Osteocyte (in vitro differentiated cells): ENCODE measurements at regions not wholly inside any gene's neighbourhood (a gene's known extent, or its start where the extent isn't known, plus 50 kb on each side); places are given as distances from the start of the nearest gene placed in this dataset.

Experiments
- DNase-seq: peaks from one replicate; pipeline ENCODE4 v3.0.0; 2021; ENCODE audit warnings: mixed read lengths; ENCODE audit not compliant: unreplicated experiment; ENCODE audit errors: extremely low spot score
- H3K27ac Mint-ChIP-seq: one replicate; pipeline ENCODE4 v1.8.0; 2021; ENCODE audit warnings: mild to moderate bottlenecking, mixed read lengths; ENCODE audit not compliant: unreplicated experiment
- H3K27me3 Mint-ChIP-seq: one replicate; pipeline ENCODE4 v1.8.0; 2021; ENCODE audit warnings: mixed read lengths; ENCODE audit not compliant: unreplicated experiment
- H3K36me3 Mint-ChIP-seq: one replicate; pipeline ENCODE4 v1.8.0; 2021; ENCODE audit warnings: mixed read lengths; ENCODE audit not compliant: unreplicated experiment
- H3K4me1 Mint-ChIP-seq: one replicate; pipeline ENCODE4 v1.8.0; 2021; ENCODE audit warnings: mixed read lengths; ENCODE audit not compliant: unreplicated experiment
- H3K4me3 Mint-ChIP-seq: one replicate; pipeline ENCODE4 v1.8.0; 2021; ENCODE audit warnings: mild to moderate bottlenecking, moderate library complexity, mixed read lengths; ENCODE audit not compliant: unreplicated experiment
- H3K9me3 Mint-ChIP-seq: one replicate; pipeline ENCODE4 v1.8.0; 2021; ENCODE audit warnings: mixed read lengths; ENCODE audit not compliant: unreplicated experiment
- TF ChIP-seq, protein P1 (sequence below): fragments of 200-600 bp; sonication (generic); IDR thresholded peaks from 2 replicates; pipeline ENCODE4 v1.5.0; 2021; ENCODE audit warnings: antibody characterized with exemption, mild to moderate bottlenecking, moderate library complexity

DNA sequence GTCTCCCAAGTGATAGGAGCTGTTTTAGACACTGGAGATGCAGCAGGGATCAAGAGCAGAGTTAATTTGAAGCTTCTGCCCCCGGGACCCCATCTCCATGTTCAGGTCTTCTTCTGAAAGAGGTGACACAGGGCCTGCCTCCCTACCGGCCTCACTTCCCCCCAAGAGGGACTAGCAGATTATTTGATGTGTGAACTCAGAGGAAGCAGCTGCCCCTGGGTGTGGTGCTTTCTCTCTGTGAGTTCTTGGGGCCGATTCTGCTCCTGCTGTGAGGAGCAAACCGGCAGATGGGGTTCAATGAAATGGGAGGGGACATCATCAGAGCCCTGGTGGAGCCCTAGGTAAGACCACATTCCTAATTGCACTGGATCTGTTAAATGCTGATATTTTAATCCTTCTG is 193.4 kb downstream of the FBXO15 start:
- no peaks in the 10 kb centered on the region for H3K36me3 Mint-ChIP-seq
- H3K4me1 Mint-ChIP-seq: no peaks in the 10 kb centered on the region
- H3K4me3 Mint-ChIP-seq: no peak overlapping the region
- no peak overlapping the region for H3K27ac Mint-ChIP-seq
- DNase-seq: no peak
- H3K9me3 Mint-ChIP-seq: peaks cover 4% of the 10 kb centered on the region
- no peaks in the 10 kb centered on the region for H3K27me3 Mint-ChIP-seq
- TF ChIP-seq, protein P1, sequence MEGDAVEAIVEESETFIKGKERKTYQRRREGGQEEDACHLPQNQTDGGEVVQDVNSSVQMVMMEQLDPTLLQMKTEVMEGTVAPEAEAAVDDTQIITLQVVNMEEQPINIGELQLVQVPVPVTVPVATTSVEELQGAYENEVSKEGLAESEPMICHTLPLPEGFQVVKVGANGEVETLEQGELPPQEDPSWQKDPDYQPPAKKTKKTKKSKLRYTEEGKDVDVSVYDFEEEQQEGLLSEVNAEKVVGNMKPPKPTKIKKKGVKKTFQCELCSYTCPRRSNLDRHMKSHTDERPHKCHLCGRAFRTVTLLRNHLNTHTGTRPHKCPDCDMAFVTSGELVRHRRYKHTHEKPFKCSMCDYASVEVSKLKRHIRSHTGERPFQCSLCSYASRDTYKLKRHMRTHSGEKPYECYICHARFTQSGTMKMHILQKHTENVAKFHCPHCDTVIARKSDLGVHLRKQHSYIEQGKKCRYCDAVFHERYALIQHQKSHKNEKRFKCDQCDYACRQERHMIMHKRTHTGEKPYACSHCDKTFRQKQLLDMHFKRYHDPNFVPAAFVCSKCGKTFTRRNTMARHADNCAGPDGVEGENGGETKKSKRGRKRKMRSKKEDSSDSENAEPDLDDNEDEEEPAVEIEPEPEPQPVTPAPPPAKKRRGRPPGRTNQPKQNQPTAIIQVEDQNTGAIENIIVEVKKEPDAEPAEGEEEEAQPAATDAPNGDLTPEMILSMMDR: no peak

DNA sequence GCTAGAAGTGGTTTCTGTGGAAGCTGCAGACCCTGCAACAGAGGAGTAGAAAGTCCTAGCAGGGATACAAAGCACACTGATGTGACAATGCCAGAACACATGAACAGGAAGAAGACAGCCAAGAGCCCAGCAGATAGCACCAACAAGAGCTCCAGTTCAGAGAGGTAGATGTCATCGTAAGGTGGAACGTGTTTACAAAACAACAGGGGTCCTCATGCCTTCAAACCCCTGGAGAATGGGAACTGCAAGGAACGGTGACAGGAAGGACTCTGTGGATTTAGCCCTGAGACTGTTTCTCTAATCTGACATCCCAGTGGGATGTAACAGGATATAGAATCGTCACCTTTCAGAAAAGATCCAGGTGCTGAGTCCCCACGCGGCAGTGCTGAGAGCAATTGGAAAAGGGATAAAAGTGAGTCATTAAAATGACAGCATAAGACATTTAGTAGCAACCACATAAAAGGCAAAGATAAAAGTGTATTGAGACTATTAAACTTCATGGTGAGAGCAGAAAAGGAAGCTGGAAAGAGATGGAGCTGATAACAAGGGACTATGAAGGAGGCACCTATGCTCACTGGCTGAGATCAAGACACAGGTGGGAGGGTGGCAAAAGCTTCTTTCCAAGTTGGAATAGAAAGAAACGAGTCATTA is 195.2 kb downstream of the FBXO15 start:
- no peaks in the 10 kb centered on the region for H3K4me1 Mint-ChIP-seq
- H3K36me3 Mint-ChIP-seq: no peaks in the 10 kb centered on the region
- H3K4me3 Mint-ChIP-seq: no peak overlapping the region
- H3K27ac Mint-ChIP-seq: no peak overlapping the region
- H3K9me3 Mint-ChIP-seq: peaks cover 13% of the 10 kb centered on the region
- H3K27me3 Mint-ChIP-seq: no peaks in the 10 kb centered on the region
- DNase-seq: no peak
- TF ChIP-seq, protein P1: no peak

DNA sequence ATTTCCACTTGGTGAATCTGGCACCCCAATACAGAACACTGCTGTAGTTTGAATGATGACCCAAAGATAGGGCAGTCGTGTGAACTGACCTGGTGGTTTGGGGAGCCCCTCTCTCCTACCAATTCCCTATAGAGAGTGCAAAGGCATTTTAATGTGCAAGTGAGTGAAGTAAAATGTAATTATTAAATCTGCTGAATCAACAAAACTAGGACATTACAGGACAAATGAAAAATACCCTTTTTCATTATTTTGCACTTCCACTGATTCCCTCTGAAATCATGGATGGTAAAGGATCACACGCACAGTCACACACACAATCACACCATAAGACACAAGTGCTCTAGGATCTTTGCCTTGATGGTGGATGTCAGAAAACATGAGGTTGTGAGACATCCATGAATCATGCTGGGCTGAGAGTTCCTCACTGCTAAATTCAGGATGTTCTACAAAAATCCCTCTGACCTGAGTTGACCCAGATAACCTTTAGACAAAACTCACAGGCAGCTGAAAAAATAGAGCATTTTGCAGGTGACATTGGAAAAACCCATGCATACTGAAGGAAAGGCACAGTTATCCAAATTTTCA is 197.4 kb downstream of the FBXO15 start:
- H3K27ac Mint-ChIP-seq: no peak overlapping the region
- DNase-seq: no peak
- H3K4me1 Mint-ChIP-seq: no peaks in the 10 kb centered on the region
- no peaks in the 10 kb centered on the region for H3K36me3 Mint-ChIP-seq
- peaks cover 9% of the 10 kb centered on the region for H3K9me3 Mint-ChIP-seq
- no peaks in the 10 kb centered on the region for H3K27me3 Mint-ChIP-seq
- no peak overlapping the region for H3K4me3 Mint-ChIP-seq
- TF ChIP-seq, protein P1: no peak

DNA sequence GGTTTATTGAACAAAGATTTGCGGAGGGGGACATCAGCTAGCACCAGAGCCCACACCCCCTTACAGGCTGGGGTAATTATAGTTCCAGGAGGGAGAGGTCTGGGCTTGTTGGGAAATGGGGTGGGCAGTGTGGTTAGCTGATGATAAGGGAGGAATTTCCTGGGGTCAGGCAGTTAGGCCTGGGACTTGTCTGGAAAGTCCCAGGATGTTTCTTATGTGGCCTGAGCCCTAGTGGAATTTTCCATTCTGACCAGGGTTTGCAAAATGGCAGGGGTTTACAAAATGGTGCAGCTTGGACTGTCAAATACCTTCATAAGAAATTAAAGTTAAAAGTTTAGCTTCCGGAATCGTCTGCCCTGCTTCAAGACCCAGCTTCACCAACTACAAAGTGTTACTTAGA is 199.1 kb downstream of the FBXO15 start:
- H3K27me3 Mint-ChIP-seq: no peaks in the 10 kb centered on the region
- no peaks in the 10 kb centered on the region for H3K36me3 Mint-ChIP-seq

DNA sequence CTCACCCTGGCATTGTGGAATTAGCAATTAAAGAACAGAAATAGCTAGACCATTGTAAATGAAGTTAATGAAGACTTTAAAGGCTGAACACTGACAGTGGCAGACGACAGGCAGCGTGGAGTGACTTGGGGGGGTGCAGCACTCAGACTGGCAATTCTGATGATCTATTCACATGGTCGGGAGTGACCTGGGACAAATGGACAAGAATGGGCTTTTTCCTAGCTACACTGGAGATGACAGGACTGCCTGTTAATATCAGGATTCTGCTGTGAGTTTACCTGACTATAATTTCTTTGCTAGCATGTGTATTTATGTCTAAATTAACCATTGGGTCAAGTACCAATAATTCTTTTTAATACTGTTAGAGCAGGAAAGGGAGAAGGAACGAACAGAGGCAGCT is 199.6 kb downstream of the FBXO15 start:
- peaks cover 9% of the 10 kb centered on the region for H3K9me3 Mint-ChIP-seq
- no peaks in the 10 kb centered on the region for H3K36me3 Mint-ChIP-seq
- no peaks in the 10 kb centered on the region for H3K27me3 Mint-ChIP-seq
- H3K4me1 Mint-ChIP-seq: no peaks in the 10 kb centered on the region
- H3K27ac Mint-ChIP-seq: no peak overlapping the region
- DNase-seq: no peak
- TF ChIP-seq, protein P1: no peak
- H3K4me3 Mint-ChIP-seq: no peak overlapping the region

More for the DNA sequence above, 199.1 kb downstream of the FBXO15 start:
- H3K27ac Mint-ChIP-seq: no peak overlapping the region
- H3K4me1 Mint-ChIP-seq: no peaks in the 10 kb centered on the region
- H3K4me3 Mint-ChIP-seq: no peak overlapping the region
- H3K9me3 Mint-ChIP-seq: peaks cover 9% of the 10 kb centered on the region
- DNase-seq: no peak
- TF ChIP-seq, protein P1: no peak
